ENCODE measurements at regions not wholly inside any gene's neighbourhood (a gene's known extent, or its start where the extent isn't known, plus 50 kb on each side); places are given as distances from the start of the nearest gene placed in this dataset.

GRCh38 chr3:178159691-178160220 is 376.5 kb upstream of the KCNMB2 start:
- TF ChIP-seq CTCF (IDR thresholded peaks at IDR 0.05) (no peak), POLR2A (IDR thresholded peaks at IDR 0.05) (no peak)

All from testis (tissue), 2 donors.